Activated naive CD4-positive, alpha-beta T cell treated with anti-CD3 and anti-CD28 coated beads, Interleukin-2, amount 50 U/mL, for 24 hours (primary cell): ENCODE measurements at regions not wholly inside any gene's neighbourhood (a gene's known extent, or its start where the extent isn't known, plus 50 kb on each side); places are given as distances from the start of the nearest gene placed in this dataset.

Experiments
- H3K27ac Mint-ChIP-seq: one replicate; pipeline ENCODE4 v1.8.0; 2021; ENCODE audit warnings: mild to moderate bottlenecking, mixed read lengths
- H3K27me3 Mint-ChIP-seq: one replicate; pipeline ENCODE4 v1.8.0; 2021; ENCODE audit warnings: mixed read lengths
- H3K36me3 Mint-ChIP-seq: one replicate; pipeline ENCODE4 v1.8.0; 2021; ENCODE audit warnings: mixed read lengths
- H3K4me1 Mint-ChIP-seq: one replicate; pipeline ENCODE4 v1.8.0; 2021; ENCODE audit warnings: mixed read lengths
- H3K4me3 Mint-ChIP-seq: one replicate; pipeline ENCODE4 v1.8.0; 2021; ENCODE audit warnings: mild to moderate bottlenecking, mixed read lengths
- H3K9me3 Mint-ChIP-seq: one replicate; pipeline ENCODE4 v1.8.0; 2021; ENCODE audit warnings: mixed read lengths

DNA sequence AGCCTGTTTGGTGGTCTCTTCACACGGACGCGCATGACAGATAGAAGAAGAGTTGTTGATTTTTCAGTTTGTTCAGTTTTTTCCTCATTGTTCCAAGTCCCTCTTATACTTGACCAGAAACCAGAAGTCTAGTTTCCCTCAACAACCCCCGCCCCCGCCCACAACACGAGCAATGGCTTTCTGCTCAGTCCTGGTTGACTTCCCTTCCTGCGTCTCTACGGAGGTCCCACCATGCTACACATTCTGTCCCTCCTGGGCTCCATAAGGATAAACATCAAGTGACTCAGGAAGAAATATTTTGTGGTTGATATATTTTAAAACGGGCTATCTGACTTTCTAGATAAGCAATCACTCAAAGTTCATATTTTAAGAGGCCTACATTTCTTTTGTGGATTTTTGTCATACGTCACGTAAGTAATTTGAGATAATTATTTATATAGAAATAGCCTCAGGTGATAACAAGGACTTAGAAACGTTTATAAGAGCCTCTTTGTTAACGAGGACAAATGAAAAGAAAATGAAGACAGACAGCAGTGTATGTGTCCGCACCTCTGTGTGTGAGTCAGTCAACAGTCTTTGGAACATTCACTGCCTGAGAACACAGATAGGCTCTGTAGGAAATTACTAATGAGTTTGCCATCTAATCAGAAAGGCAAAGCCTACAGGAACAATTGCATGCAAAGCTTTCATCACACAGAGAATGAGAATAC, 214.4 kb downstream of the RAP2A start:
- H3K27ac Mint-ChIP-seq = no peak overlapping the region
- H3K4me1 Mint-ChIP-seq = no peaks in the 10 kb centered on the region
- H3K4me3 Mint-ChIP-seq = no peak overlapping the region
- H3K36me3 Mint-ChIP-seq = no peaks in the 10 kb centered on the region
- H3K9me3 Mint-ChIP-seq = no peaks in the 10 kb centered on the region
- H3K27me3 Mint-ChIP-seq = peaks cover 5% of the 10 kb centered on the region

- Mint-ChIP-seq H3K27ac (no peak overlapping the region), H3K27me3 (peaks cover 5% of the 10 kb centered on the region), H3K4me1 (no peaks in the 10 kb centered on the region), H3K9me3 (no peaks in the 10 kb centered on the region), H3K4me3 (no peak overlapping the region), H3K36me3 (no peaks in the 10 kb centered on the region)
Observed at GRCh38 chr13:97648881-97649224, 214.9 kb downstream of the RAP2A start.

DNA sequence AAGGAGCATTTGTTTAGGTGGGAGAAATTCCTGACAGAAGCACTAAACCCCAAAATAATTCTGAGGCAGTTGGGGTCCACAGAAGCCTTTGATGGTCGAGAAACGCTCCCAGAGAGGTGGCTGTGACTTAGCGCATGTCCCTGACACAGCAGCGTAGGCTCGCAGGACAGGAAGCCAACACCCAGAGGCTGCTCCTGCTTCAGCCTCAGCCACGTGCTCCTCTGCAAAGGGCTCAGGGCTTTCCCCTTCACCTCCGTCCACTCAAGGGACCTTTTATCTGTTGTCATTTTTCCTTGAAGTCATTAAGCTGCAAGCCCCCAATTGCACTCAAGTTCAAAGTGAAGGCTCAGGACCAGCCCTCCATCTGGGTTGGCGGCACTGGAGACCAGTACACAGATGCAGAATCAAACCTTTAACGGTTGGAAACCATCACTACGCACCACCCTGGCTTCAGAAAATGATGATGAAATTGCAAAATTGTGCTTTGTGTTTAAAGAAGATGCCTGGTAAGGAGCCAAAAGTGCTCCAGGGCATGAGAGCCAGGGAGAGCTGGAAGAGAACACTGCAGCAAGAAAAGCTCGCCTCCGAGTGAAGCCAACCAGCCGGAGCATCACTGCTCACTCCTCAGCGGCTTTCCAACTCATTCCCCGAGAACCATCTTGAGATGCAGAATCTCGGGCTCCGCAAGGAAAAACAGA, 219.6 kb downstream of the RAP2A start:
- Mint-ChIP-seq H3K9me3 (no peaks in the 10 kb centered on the region), H3K27me3 (peaks cover 7% of the 10 kb centered on the region), H3K4me3 (no peak overlapping the region), H3K36me3 (no peaks in the 10 kb centered on the region), H3K4me1 (no peaks in the 10 kb centered on the region), H3K27ac (no peak overlapping the region)

DNA sequence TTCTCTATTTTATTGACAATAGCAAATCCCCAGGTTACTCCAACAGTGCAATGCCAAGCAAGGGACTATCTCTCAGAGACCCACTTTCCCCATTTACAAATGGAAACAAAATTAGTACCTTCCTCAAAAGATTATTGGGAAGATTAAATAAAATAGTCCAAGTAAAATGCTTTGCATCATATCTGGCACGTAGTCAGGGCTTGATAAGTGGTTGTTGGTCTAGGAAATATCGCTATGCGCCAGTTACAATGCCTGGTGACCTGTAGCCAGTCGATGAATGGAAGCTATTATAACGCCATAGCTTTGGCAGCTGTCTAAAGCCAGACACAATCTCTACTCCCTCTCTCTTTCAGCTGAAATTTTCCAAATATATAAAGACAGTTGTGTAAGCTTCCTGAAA, 220.3 kb downstream of the RAP2A start:
- Mint-ChIP-seq H3K27ac (no peak overlapping the region), H3K9me3 (no peaks in the 10 kb centered on the region), H3K4me1 (no peaks in the 10 kb centered on the region), H3K36me3 (no peaks in the 10 kb centered on the region), H3K27me3 (peaks cover 7% of the 10 kb centered on the region), H3K4me3 (no peak overlapping the region)

DNA sequence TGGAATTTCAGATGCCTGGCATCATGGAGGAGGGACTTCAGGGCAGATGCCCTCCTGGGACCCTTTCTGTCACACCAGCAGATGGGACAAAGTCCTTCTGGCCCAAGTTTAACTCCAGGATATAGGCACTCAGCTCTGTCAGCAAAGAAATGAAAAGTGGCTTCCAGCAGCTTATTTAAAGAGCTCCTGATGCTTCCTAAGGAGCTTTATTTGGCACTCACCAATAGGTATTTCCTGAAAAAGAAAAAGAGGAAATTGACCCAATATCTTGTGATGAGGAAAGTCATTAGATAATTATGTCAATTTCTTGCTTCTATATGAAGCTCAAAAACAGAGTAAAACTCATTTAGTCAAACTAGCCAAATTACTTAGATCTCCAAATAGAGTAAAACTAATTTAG, 224.6 kb downstream of the RAP2A start:
- no peaks in the 10 kb centered on the region for H3K4me1 Mint-ChIP-seq
- peaks cover 8% of the 10 kb centered on the region for H3K27me3 Mint-ChIP-seq
- H3K4me3 Mint-ChIP-seq = no peak overlapping the region
- H3K36me3 Mint-ChIP-seq = no peaks in the 10 kb centered on the region
- no peaks in the 10 kb centered on the region for H3K9me3 Mint-ChIP-seq
- H3K27ac Mint-ChIP-seq = no peak overlapping the region

GRCh38 chr13:97659602-97660001, 225.6 kb downstream of the RAP2A start:
- H3K4me3 Mint-ChIP-seq = no peak overlapping the region

DNA sequence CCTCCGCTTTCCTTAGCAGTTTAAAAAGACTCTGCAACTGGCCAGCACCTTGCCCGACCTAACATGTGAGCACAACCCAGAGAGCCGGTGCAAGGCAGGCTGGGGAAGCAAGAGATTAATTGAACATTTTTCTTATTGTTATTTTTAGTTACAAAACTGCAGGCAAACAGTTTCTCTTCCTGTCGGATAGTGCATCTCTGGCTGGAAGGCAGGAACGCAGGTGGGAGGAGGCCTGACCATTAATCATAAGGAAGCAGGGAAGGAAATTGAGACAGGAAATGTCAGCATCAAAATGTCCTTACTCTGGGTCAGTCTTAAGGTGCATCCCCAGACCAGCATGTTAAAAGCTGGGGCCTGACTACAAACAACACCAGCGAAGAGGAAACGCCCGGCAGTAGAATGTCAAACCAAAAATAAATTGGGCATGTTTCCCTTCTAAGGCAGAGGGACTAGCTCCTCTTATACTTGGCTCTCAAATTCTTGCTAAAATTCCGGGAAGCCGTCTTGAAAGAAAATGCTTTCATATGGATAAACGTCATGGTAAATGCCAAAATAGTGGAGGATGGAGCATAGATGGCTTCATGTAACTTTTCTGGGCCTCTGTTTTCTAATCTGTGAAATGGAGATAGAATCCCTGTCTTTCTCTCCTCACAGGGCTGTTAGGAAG, 226.8 kb downstream of the RAP2A start:
- Mint-ChIP-seq H3K4me3 (no peak overlapping the region), H3K4me1 (no peaks in the 10 kb centered on the region), H3K9me3 (no peaks in the 10 kb centered on the region), H3K27me3 (peaks cover 6% of the 10 kb centered on the region), H3K27ac (no peak overlapping the region), H3K36me3 (no peaks in the 10 kb centered on the region)

More at GRCh38 chr13:97659602-97660001, 225.6 kb downstream of the RAP2A start:
- H3K4me1 Mint-ChIP-seq = no peaks in the 10 kb centered on the region
- H3K27ac Mint-ChIP-seq = no peak overlapping the region
- H3K36me3 Mint-ChIP-seq = no peaks in the 10 kb centered on the region
- no peaks in the 10 kb centered on the region for H3K9me3 Mint-ChIP-seq
- peaks cover 6% of the 10 kb centered on the region for H3K27me3 Mint-ChIP-seq

DNA sequence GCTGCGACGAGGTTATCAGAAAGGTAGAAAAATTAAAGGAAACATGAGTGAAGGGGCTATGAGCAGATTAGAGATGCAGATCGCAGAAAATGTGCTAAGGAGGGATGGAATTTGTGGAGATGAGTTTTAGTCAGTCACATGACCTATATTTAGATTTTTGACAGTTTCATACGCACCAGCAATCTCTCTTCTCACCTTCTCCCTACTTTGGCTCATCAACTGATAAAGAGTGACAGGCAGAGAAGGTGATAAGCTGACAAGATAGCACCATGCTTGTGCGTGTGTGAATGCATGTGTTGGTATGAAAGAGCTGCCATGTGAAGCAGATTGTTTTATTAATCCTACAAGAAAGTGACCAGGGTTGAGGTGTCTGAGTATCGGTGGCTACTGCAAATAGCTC, 252.6 kb downstream of the RAP2A start:
- no peak overlapping the region for H3K27ac Mint-ChIP-seq
- no peaks in the 10 kb centered on the region for H3K36me3 Mint-ChIP-seq
- no peaks in the 10 kb centered on the region for H3K4me1 Mint-ChIP-seq
- H3K27me3 Mint-ChIP-seq = peaks cover 3% of the 10 kb centered on the region
- H3K9me3 Mint-ChIP-seq = no peaks in the 10 kb centered on the region
- H3K4me3 Mint-ChIP-seq = no peak overlapping the region

DNA sequence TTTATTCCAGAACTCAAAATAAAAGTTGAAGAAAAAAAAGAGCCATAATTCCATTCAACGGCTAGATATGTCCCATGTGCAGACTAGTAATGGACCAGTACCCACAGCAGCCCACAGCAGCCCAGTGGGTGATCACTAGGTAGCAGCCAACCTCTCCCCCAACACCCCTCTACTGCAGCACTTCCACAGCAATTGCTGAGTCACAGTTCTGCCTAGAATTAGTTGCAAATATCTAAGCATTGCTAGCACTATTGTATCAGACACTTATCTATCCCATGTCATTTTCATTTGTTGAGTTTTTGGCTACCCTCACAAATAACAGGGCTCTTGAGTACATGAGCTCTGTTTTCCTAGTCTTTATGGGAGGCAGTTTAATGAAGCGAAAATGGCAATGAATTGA, 258.7 kb downstream of the RAP2A start:
- Mint-ChIP-seq H3K36me3 (no peaks in the 10 kb centered on the region), H3K27me3 (peaks cover 9% of the 10 kb centered on the region), H3K4me3 (no peak overlapping the region), H3K9me3 (peaks cover 7% of the 10 kb centered on the region), H3K4me1 (no peaks in the 10 kb centered on the region), H3K27ac (no peak overlapping the region)

DNA sequence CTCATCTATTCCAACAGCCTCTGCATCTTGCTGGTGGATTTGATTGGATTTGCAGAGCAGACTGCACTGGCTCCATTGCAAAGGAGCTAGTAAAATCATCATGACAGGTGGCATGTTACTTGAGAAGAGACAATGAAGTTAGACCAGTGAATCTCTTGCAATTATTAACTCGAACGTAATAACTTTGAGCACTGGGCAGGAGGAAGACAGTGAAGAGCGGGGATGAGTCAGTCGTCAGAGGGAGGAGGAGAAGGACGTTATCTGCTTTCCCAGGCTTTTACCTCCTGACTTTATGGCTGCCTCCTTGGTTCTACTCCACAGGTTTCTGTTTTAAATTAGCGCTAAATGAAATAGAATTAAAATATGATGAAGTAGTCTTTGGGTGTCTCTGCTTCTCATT, 257.8 kb upstream of the IPO5 start:
- H3K4me3 Mint-ChIP-seq = no peak overlapping the region
- peaks cover 6% of the 10 kb centered on the region for H3K27me3 Mint-ChIP-seq
- no peaks in the 10 kb centered on the region for H3K36me3 Mint-ChIP-seq
- H3K9me3 Mint-ChIP-seq = peaks cover 7% of the 10 kb centered on the region
- no peak overlapping the region for H3K27ac Mint-ChIP-seq
- H3K4me1 Mint-ChIP-seq = no peaks in the 10 kb centered on the region

DNA sequence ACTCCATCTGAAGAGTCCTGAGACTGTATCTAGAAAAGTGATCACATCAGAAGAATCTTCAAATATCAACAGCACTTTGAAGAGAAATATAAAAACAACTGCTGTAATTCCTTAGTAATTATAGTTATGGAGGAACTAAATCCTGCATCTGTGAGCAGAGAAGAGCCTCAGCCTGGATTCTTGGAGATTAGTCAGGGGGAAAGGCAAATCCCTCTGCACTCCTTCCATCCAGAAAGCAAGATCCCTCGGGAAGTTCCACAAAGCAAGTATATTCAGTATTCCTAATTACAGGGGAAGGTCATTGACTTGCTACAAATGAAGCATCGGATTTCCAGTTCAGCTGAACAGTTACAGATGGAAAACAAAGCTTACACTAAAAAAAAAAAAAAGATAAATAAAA, 256.6 kb upstream of the IPO5 start:
- Mint-ChIP-seq H3K36me3 (no peaks in the 10 kb centered on the region), H3K4me1 (no peaks in the 10 kb centered on the region), H3K9me3 (peaks cover 7% of the 10 kb centered on the region), H3K27ac (no peak overlapping the region), H3K27me3 (peaks cover 6% of the 10 kb centered on the region), H3K4me3 (no peak overlapping the region)

GRCh38 chr13:97700306-97700848, 253.1 kb upstream of the IPO5 start:
- peaks cover 7% of the 10 kb centered on the region for H3K9me3 Mint-ChIP-seq
- H3K4me3 Mint-ChIP-seq = no peak overlapping the region
- peaks cover 5% of the 10 kb centered on the region for H3K27me3 Mint-ChIP-seq
- no peak overlapping the region for H3K27ac Mint-ChIP-seq
- H3K4me1 Mint-ChIP-seq = no peaks in the 10 kb centered on the region
- no peaks in the 10 kb centered on the region for H3K36me3 Mint-ChIP-seq

GRCh38 chr13:97702614-97703013, 250.9 kb upstream of the IPO5 start:
- Mint-ChIP-seq H3K9me3 (no peaks in the 10 kb centered on the region), H3K4me3 (no peak overlapping the region), H3K36me3 (no peaks in the 10 kb centered on the region), H3K27me3 (peaks cover 1% of the 10 kb centered on the region), H3K4me1 (no peaks in the 10 kb centered on the region), H3K27ac (no peak overlapping the region)

DNA sequence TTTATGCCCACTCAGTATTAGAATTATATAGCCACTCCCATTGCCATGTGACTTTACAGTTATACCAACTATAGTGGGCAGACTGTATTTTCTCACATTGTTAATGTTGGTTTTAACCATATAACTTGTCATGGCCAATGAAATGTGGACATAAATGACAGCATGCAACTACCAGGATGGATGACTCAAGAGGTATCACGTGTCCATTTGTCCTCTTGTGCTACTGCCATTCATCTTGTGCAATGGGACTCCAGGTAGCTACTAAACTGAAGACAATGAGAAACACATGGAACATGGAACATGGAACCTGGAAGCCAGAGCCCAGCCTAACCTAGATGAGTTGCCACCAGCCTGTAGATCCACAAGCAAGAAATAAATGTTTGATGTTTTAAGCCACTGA, 242.7 kb upstream of the IPO5 start:
- no peaks in the 10 kb centered on the region for H3K4me1 Mint-ChIP-seq
- no peak overlapping the region for H3K4me3 Mint-ChIP-seq
- peaks cover 7% of the 10 kb centered on the region for H3K9me3 Mint-ChIP-seq
- no peak overlapping the region for H3K27ac Mint-ChIP-seq
- no peaks in the 10 kb centered on the region for H3K36me3 Mint-ChIP-seq
- peaks cover 1% of the 10 kb centered on the region for H3K27me3 Mint-ChIP-seq

DNA sequence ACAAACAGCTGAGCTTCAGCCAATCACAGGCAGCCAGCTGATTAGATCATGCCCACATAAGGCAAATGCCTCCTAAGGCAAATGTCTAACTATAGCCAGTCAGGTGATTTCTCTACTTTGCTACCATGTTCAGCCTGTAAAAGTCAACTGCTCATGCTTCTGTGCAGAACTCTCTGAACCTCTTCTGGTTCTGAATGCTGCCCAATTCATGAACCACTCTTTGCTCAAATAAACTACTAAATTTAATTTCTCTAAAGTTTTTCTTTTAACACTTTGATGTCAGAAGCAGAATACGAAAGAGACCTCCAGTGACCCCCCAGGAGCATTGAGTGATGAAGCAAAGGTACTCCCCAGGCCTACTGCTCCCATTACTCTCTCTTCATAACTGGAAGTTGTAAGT, 240.7 kb upstream of the IPO5 start:
- Mint-ChIP-seq H3K4me1 (no peaks in the 10 kb centered on the region), H3K27ac (no peak overlapping the region), H3K4me3 (no peak overlapping the region), H3K27me3 (no peaks in the 10 kb centered on the region), H3K9me3 (peaks cover 7% of the 10 kb centered on the region), H3K36me3 (no peaks in the 10 kb centered on the region)

DNA sequence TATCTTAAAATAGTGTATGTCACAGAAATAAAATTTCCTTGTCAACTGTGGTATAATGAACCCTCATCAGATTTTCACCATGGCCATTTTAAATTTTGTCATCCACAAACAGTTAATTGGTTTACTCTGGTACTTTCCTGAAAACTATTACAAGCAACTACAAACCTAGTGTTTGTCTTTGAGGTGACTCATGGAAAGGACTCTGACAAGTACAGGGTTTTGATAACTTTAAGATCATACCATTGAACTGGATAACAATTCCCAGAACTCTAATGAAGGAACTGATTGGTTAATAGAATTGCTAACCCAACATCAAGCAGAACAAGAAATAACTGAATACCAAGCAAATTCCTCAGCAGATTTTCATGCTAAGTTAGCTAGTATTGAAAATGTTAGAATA, 237.7 kb upstream of the IPO5 start:
- Mint-ChIP-seq H3K36me3 (no peaks in the 10 kb centered on the region), H3K27me3 (no peaks in the 10 kb centered on the region), H3K27ac (no peak overlapping the region), H3K9me3 (peaks cover 7% of the 10 kb centered on the region), H3K4me3 (no peak overlapping the region), H3K4me1 (no peaks in the 10 kb centered on the region)
